ENCODE measurements at regions not wholly inside any gene's neighbourhood (a gene's known extent, or its start where the extent isn't known, plus 50 kb on each side); places are given as distances from the start of the nearest gene placed in this dataset.

- H3K27me3 ChIP-seq (ENCODE audit: insufficient read depth, low read depth) = no peaks in the 10 kb centered on the region; the same call in 1 of the 2 replicates
- no peaks in the 10 kb centered on the region for H4K20me1 ChIP-seq (ENCODE audit: insufficient read depth)
- H3K79me2 ChIP-seq (ENCODE audit: low read depth) = no peaks in the 10 kb centered on the region
- H3F3A ChIP-seq (ENCODE audit: insufficient read depth, low read depth) = no peaks in the 10 kb centered on the region
- H2AFZ ChIP-seq = no peak overlapping the region
- DNase-seq = peak in 1 of 2 experiments; percentile 3
- H3K36me3 ChIP-seq (ENCODE audit: low read depth) = no peaks in the 10 kb centered on the region
- ChIA-PET CTCF (interaction anchor here (0.6 kb wide), 1 partner anchor 9 kb away, joined by 4 read pairs; no protein-coding TSS in a partner anchor), POLR2A (ENCODE audit: unreplicated experiment) (interaction anchor here (0.6 kb wide), 1 partner anchor 11 kb away, joined by 4 read pairs; no protein-coding TSS in a partner anchor)
- H3K4me1 ChIP-seq (replicated peaks; ENCODE audit: insufficient read depth) = no peaks in the 10 kb centered on the region
- H3K27ac ChIP-seq = no peak overlapping the region
- H3K9me2 ChIP-seq (ENCODE audit: insufficient read depth) = no peaks in the 10 kb centered on the region
- TF ChIP-seq CTCF (conservative IDR thresholded peaks at IDR 0.05) = no peak
- no peak for TF ChIP-seq EZH2 (IDR thresholded peaks at IDR 0.05; ENCODE audit: low read depth)
- H3K4me3 ChIP-seq = no peak overlapping the region
- no TSS peak for BruUV-seq (replicated peaks)
- intact Hi-C loops (cut with micrococcal nuclease; ENCODE audit: unreplicated experiment) = no loop called here
- no peak overlapping the region for H3K4me2 ChIP-seq
- no peaks in the 10 kb centered on the region for H3K9me3 ChIP-seq (ENCODE audit: insufficient read depth, low read depth)
These were observed 67.1 kb upstream of the DUSP22 start for GRCh38 chr6:225121-225721.

DNA sequence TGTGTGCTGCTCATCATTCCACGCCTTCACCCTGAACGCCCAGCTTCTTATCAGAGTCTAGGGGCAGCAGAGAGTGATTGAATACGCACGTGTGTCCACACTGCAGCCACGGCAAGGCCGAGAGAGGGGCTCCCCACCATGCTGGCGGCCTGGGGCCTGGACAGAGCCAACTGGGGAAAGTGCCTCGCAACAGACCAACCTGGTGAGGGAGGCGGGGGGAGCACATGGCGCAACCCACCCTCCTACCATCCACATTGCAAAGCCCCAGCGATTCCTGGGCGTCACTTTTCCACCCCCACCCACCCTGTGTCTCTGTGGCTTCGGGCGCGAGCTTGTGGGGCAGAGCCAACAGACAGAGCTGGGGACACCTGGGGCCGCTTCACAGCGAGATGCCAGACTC is 66.4 kb upstream of the DUSP22 start:
- H3K9me3 ChIP-seq (ENCODE audit: insufficient read depth, low read depth) = no peaks in the 10 kb centered on the region
- intact Hi-C loops (cut with micrococcal nuclease; ENCODE audit: unreplicated experiment) = no loop called here
- H3K79me2 ChIP-seq (ENCODE audit: low read depth) = no peaks in the 10 kb centered on the region
- H3K4me1 ChIP-seq (replicated peaks; ENCODE audit: insufficient read depth) = no peaks in the 10 kb centered on the region
- CTCF ChIA-PET = no interaction called here
- no peaks in the 10 kb centered on the region for H4K20me1 ChIP-seq (ENCODE audit: insufficient read depth)
- H2AFZ ChIP-seq = no peak overlapping the region
- no peak overlapping the region for H3K4me3 ChIP-seq
- H3K9me2 ChIP-seq (ENCODE audit: insufficient read depth) = no peaks in the 10 kb centered on the region
- no peak for DNase-seq
- H3F3A ChIP-seq (ENCODE audit: insufficient read depth, low read depth) = no peaks in the 10 kb centered on the region
- no peak overlapping the region for H3K27ac ChIP-seq
- H3K36me3 ChIP-seq (ENCODE audit: low read depth) = no peaks in the 10 kb centered on the region
- BruUV-seq (replicated peaks) = no TSS peak
- TF ChIP-seq CTCF (conservative IDR thresholded peaks at IDR 0.05) = no peak
- no peak for TF ChIP-seq EZH2 (IDR thresholded peaks at IDR 0.05; ENCODE audit: low read depth)
- H3K4me2 ChIP-seq = no peak overlapping the region
- POLR2A ChIA-PET (ENCODE audit: unreplicated experiment) = interaction anchor here (0.6 kb wide), 1 partner anchor 12 kb away, joined by 4 read pairs; no protein-coding TSS in a partner anchor
- no peaks in the 10 kb centered on the region; the same call in 1 of the 2 replicates for H3K27me3 ChIP-seq (ENCODE audit: insufficient read depth, low read depth)

- Histone ChIP-seq H3K27ac (no peak overlapping the region), H3K9me2 (ENCODE audit: insufficient read depth) (no peaks in the 10 kb centered on the region), H3K27me3 (ENCODE audit: insufficient read depth, low read depth) (no peaks in the 10 kb centered on the region; the same call in 1 of the 2 replicates), H2AFZ (no peak overlapping the region), H3K4me1 (replicated peaks; ENCODE audit: insufficient read depth) (no peaks in the 10 kb centered on the region), H3K9me3 (ENCODE audit: insufficient read depth, low read depth) (no peaks in the 10 kb centered on the region), H3F3A (ENCODE audit: insufficient read depth, low read depth) (no peaks in the 10 kb centered on the region), H3K4me2 (no peak overlapping the region), H3K79me2 (ENCODE audit: low read depth) (no peaks in the 10 kb centered on the region), H3K36me3 (ENCODE audit: low read depth) (no peaks in the 10 kb centered on the region), H3K4me3 (no peak overlapping the region), H4K20me1 (ENCODE audit: insufficient read depth) (no peaks in the 10 kb centered on the region)
- DNase-seq = no peak
- intact Hi-C loops (cut with micrococcal nuclease; ENCODE audit: unreplicated experiment) = no loop called here
- TF ChIP-seq EZH2 (IDR thresholded peaks at IDR 0.05; ENCODE audit: low read depth) (no peak), CTCF (conservative IDR thresholded peaks at IDR 0.05) (no peak)
- ChIA-PET POLR2A (ENCODE audit: unreplicated experiment) (no interaction called here), CTCF (no interaction called here)
- BruUV-seq (replicated peaks) = no TSS peak
These were observed 65.7 kb upstream of the DUSP22 start for GRCh38 chr6:226516-227073.

Measured in PC-9 (cell line).